ENCODE measurements at regions not wholly inside any gene's neighbourhood (a gene's known extent, or its start where the extent isn't known, plus 50 kb on each side); places are given as distances from the start of the nearest gene placed in this dataset.

- TF ChIP-seq SIN3A (IDR thresholded peaks at IDR 0.05; ENCODE audit: borderline replicate concordance, low read depth, low read length) (no peak), USF2 (IDR thresholded peaks at IDR 0.05; ENCODE audit: borderline replicate concordance, low read depth, low read length) (no peak)
Observed at GRCh38 chr10:121041499-121041898, 190.3 kb downstream of the WDR11 start.

Data from SK-N-SH (cell line).